Spleen (tissue), 11 donors: ENCODE measurements at regions not wholly inside any gene's neighbourhood (a gene's known extent, or its start where the extent isn't known, plus 50 kb on each side); places are given as distances from the start of the nearest gene placed in this dataset.

Source experiments
- DNase-seq: peaks from one replicate; pipeline ENCODE4 v3.0.0-alpha.2; 2020
- H3K27ac ChIP-seq, 8 donors: fragments of 200-600 bp; sonication (generic) in 7 of 8; 1 replicate in 4 of 8; 2 replicates in 4 of 8; pipeline versions ENCODE4 v1.5.0 to v1.8.0; 2016 to 2021; ENCODE audit warnings: inconsistent platforms in 4 of 8, mild to moderate bottlenecking in 4 of 8, moderate library complexity in 1 of 8
- H3K27me3 ChIP-seq, 7 donors: fragments of 200-600 bp; sonication (generic) in 6 of 7; replicated peaks in 1 of 7; 1 replicate in 4 of 7; 2 replicates in 3 of 7; pipeline versions ENCODE4 v1.5.0 to v1.8.0; 2016 to 2021; ENCODE audit warnings: inconsistent platforms in 3 of 7, mild to moderate bottlenecking in 1 of 7
- H3K36me3 ChIP-seq, 6 donors: fragments of 200-600 bp; sonication (generic) in 5 of 6; 1 replicate in 4 of 6; 2 replicates in 2 of 6; pipeline versions ENCODE4 v1.5.0 to v1.8.0; 2016 to 2021; ENCODE audit warnings: inconsistent platforms in 2 of 6
- H3K4me1 ChIP-seq, 6 donors: fragments of 200-600 bp; sonication (generic) in 5 of 6; 1 replicate in 3 of 6; 2 replicates in 3 of 6; pipeline versions ENCODE4 v1.5.0 to v1.8.0; 2016 to 2021; ENCODE audit warnings: inconsistent platforms in 3 of 6
- H3K4me3 ChIP-seq, 8 donors: fragments of 200-600 bp; sonication (generic) in 7 of 8; 1 replicate in 4 of 8; 2 replicates in 4 of 8; pipeline versions ENCODE4 v1.5.0 to v1.8.0; 2016 to 2021; ENCODE audit warnings: inconsistent platforms in 4 of 8, mild to moderate bottlenecking in 4 of 8, moderate library complexity in 2 of 8
- H3K9me3 ChIP-seq, 8 donors: fragments of 200-600 bp; sonication (generic) in 7 of 8; 1 replicate in 4 of 8; 2 replicates in 4 of 8; pipeline versions ENCODE4 v1.5.0 to v1.8.0; 2016 to 2021; ENCODE audit warnings: inconsistent platforms in 4 of 8
- POLR2A ChIP-seq, 3 donors: fragments of 450-650 bp; IDR thresholded peaks; one replicate each; pipeline ENCODE4 v1.5.1; 2017; ENCODE audit warnings: antibody characterized with exemption in 3 of 3, mild to moderate bottlenecking in 1 of 3
- POLR2AphosphoS5 ChIP-seq, 3 donors: sonication (generic); formaldehyde crosslinking; IDR thresholded peaks; one replicate each; pipeline ENCODE4 v1.5.1; 2017; ENCODE audit warnings: antibody characterized with exemption in 3 of 3
- WGBS, 5 donors: extraction: QIAGEN DNeasy Blood & Tissue Kit in 3 of 5; methylation state at CpG; one replicate each; pipeline versions ENCODE4 v1.1.5 to v1.1.7; 2013 to 2018; 5-methylcytosine and 5-hydroxymethylcytosine counted together
- intact Hi-C: fragments of 100-400 bp; cut with DNase I; formaldehyde crosslinking; loops from one replicate; pipeline ENCODE4 v1.15.0; 2023; ENCODE audit warnings: low total_unique reads
- TF ChIP-seq, protein P1 (sequence below), 11 experiments: fragments of 200-600 bp in 7 of 11; fragments of 450-650 bp in 4 of 11; sonication (generic) in 4 of 11; IDR thresholded peaks in 8 of 11; conservative IDR thresholded peaks in 3 of 11; 1 replicate in 7 of 11; 2 replicates in 4 of 11; pipeline versions ENCODE4 v1.4.0 to v1.8.0; 2016 to 2021; ENCODE audit warnings: antibody characterized with exemption in 11 of 11, inconsistent platforms in 4 of 11, mild to moderate bottlenecking in 1 of 11
- donor health status: healthy with polysubstance abuse.
- donor health status: DM: no; HTN: no; CAD: no; lungs with moderate emphysema.
- donor health status: DM: no; HTN: no; CAD: no.
- donor health status: Bipolar disorder and iron deficiency.
- donor health status: healthy.
- donor health status: DM: no; HTN: no; CAD: no.
- donor health status: DM: yes; HTN: yes; CAD: no.

DNA sequence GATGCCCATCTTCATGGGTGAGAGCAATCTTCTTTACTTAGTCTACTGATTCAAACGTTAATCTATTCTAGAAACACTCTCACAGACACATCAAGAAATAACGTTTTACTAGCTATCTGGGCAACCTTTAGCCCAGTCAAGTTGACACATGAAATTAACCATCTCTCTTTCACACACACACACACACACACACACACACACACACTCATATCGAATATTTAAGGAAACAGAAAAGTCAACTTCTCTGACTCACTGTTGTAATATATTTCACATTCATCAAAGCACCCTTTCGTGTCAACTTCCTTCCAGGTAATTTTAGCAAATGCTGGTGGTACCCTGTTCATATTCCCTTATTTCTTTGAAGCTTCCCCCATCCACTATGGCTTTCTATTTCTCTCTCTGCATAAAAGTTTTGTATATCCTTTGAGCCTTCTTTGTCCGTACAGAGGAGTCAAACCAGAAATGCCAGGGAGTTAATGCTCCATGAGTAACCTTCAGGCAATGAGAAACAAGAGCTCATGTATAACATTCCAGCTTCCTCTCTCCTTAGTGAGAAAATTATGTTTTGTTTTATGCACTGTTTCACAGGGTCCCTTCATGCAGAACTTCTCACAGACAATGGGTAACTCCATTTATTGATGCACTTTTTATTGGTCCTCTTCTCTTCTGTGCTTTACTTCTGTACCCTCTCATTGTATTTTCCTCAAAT, 335.5 kb upstream of the CBLB start:
- no peak for TF ChIP-seq POLR2A (IDR thresholded peaks at IDR 0.05)
- TF ChIP-seq, protein P1, sequence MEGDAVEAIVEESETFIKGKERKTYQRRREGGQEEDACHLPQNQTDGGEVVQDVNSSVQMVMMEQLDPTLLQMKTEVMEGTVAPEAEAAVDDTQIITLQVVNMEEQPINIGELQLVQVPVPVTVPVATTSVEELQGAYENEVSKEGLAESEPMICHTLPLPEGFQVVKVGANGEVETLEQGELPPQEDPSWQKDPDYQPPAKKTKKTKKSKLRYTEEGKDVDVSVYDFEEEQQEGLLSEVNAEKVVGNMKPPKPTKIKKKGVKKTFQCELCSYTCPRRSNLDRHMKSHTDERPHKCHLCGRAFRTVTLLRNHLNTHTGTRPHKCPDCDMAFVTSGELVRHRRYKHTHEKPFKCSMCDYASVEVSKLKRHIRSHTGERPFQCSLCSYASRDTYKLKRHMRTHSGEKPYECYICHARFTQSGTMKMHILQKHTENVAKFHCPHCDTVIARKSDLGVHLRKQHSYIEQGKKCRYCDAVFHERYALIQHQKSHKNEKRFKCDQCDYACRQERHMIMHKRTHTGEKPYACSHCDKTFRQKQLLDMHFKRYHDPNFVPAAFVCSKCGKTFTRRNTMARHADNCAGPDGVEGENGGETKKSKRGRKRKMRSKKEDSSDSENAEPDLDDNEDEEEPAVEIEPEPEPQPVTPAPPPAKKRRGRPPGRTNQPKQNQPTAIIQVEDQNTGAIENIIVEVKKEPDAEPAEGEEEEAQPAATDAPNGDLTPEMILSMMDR (IDR thresholded peaks at IDR 0.05 in 8 of 11, conservative IDR thresholded peaks at IDR 0.05 in 3 of 11): no peak
- no peak for TF ChIP-seq POLR2AphosphoS5 (IDR thresholded peaks at IDR 0.05)
- WGBS, 5 donors: 86 to 91% (median 89%) methylated on average over 5 of the region's 5 CpGs
- DNase-seq: no peak
- Histone ChIP-seq H3K9me3 (no peaks in the 10 kb centered on the region), H3K27ac (no peak overlapping the region), H3K27me3 (no peaks in the 10 kb centered on the region), H3K4me3 (no peak overlapping the region), H3K4me1 (peaks cover 3 to 23% (median 18%) of the 10 kb centered on the region in 6 donors), H3K36me3 (no peaks in the 10 kb centered on the region)
- intact Hi-C loops: no loop called here

DNA sequence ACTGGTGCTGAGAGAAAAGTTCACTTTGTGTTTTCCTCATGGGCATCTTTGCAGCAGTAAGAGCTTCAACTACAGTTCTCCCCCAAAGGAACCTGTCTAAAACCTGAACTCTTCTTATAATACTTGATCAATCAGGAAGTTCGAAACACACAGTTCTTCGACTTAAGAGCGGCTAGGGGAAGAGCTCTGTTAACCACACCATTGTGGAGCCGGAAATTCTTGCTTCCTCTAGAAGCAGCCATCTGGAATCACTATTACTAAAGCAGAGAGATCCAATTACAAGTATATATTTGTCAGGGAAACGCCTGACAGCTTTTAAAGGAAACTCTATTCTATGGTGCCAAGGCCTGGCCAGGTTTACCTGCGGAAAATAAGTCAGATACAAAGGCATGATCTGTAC, 337.3 kb upstream of the CBLB start:
- TF ChIP-seq, protein P1 (IDR thresholded peaks at IDR 0.05 in 8 of 11, conservative IDR thresholded peaks at IDR 0.05 in 3 of 11): no peak
- TF ChIP-seq POLR2A (IDR thresholded peaks at IDR 0.05): no peak
- no peak for TF ChIP-seq POLR2AphosphoS5 (IDR thresholded peaks at IDR 0.05)
- H3K4me1 ChIP-seq: peaks cover 3 to 23% (median 18%) of the 10 kb centered on the region in 6 donors
- H3K27me3 ChIP-seq: no peaks in the 10 kb centered on the region
- no peak for DNase-seq
- no peaks in the 10 kb centered on the region for H3K36me3 ChIP-seq
- H3K27ac ChIP-seq: peak overlapping the region in 7 of 8 donors; percentile 3 to 59 (median 36)
- H3K4me3 ChIP-seq: peak overlapping the region in 4 of 8 donors; percentile 6 to 46 (median 10)
- H3K9me3 ChIP-seq: no peaks in the 10 kb centered on the region
- intact Hi-C loops: no loop called here
- WGBS, 5 donors: 1 to 15% (median 7%) methylated on average over 6 of the region's 6 CpGs

DNA sequence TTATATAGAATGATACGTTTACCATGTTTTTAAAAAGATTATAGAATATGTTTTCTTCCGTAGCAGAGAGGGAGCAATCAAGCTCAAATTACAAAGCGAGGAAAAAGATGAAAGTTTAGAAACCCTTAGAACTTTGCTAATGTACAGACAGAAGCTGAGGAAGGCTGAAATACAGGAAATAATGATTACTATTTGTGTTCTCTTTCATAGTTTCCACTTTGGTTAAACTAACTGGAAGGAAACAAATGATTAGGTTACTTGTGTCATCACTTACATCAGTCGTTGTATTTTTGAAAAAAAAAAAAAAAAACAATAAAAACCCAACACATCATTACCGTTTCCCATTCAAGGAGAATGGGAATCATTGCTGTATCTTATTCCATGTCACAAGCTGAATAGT, 337.8 kb upstream of the CBLB start:
- peak overlapping the region in 6 of 8 donors; percentile 3 to 59 (median 34) for H3K27ac ChIP-seq
- intact Hi-C loops: no loop called here
- DNase-seq: no peak
- peaks cover 3 to 23% (median 18%) of the 10 kb centered on the region in 6 donors for H3K4me1 ChIP-seq
- H3K27me3 ChIP-seq: no peaks in the 10 kb centered on the region
- 20 to 29% (median 24%) methylated on average over 5 of the region's 5 CpGs for WGBS, 5 donors
- no peaks in the 10 kb centered on the region for H3K36me3 ChIP-seq
- H3K4me3 ChIP-seq: peak overlapping the region in 4 of 8 donors; percentile 6 to 46 (median 10)
- no peaks in the 10 kb centered on the region for H3K9me3 ChIP-seq
- no peak for TF ChIP-seq POLR2A (IDR thresholded peaks at IDR 0.05)
- TF ChIP-seq POLR2AphosphoS5 (IDR thresholded peaks at IDR 0.05): no peak
- TF ChIP-seq, protein P1 (IDR thresholded peaks at IDR 0.05 in 8 of 11, conservative IDR thresholded peaks at IDR 0.05 in 3 of 11): no peak

DNA sequence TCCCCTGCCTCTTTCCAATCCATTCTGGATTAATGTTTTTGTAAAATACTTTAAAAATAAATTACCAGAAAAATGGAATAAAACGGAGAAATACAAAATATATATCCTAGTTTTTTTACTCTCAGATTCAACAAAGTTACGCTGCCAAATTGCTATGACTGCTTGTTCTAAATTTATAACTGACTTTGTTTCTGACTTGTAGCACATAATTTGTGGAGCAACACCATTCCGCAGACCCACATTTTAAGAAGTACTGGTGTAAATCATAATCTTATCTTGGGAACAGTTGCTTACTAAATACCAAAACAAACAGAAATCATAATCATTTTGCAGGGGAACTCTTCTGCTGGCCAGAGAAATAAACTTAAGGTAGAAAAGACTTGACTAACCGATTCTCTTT, 339.4 kb upstream of the CBLB start:
- TF ChIP-seq POLR2AphosphoS5 (IDR thresholded peaks at IDR 0.05) (no peak), POLR2A (IDR thresholded peaks at IDR 0.05) (no peak)
- TF ChIP-seq, protein P1 (IDR thresholded peaks at IDR 0.05 in 8 of 11, conservative IDR thresholded peaks at IDR 0.05 in 3 of 11): no peak
- Histone ChIP-seq H3K4me1 (peaks cover 3 to 23% (median 18%) of the 10 kb centered on the region in 6 donors), H3K27me3 (no peaks in the 10 kb centered on the region), H3K9me3 (no peaks in the 10 kb centered on the region), H3K27ac (no peak overlapping the region), H3K4me3 (no peak overlapping the region), H3K36me3 (no peaks in the 10 kb centered on the region)
- no peak for DNase-seq
- intact Hi-C loops: no loop called here
- WGBS, 5 donors: 82 to 95% (median 89%) methylated on average over 4 of the region's 4 CpGs
